ENCODE measurements at regions not wholly inside any gene's neighbourhood (a gene's known extent, or its start where the extent isn't known, plus 50 kb on each side); places are given as distances from the start of the nearest gene placed in this dataset.

- no peak for DNase-seq
Measured at GRCh38 chr6:14969126-14969525, 276.7 kb upstream of the JARID2 start.

DNA sequence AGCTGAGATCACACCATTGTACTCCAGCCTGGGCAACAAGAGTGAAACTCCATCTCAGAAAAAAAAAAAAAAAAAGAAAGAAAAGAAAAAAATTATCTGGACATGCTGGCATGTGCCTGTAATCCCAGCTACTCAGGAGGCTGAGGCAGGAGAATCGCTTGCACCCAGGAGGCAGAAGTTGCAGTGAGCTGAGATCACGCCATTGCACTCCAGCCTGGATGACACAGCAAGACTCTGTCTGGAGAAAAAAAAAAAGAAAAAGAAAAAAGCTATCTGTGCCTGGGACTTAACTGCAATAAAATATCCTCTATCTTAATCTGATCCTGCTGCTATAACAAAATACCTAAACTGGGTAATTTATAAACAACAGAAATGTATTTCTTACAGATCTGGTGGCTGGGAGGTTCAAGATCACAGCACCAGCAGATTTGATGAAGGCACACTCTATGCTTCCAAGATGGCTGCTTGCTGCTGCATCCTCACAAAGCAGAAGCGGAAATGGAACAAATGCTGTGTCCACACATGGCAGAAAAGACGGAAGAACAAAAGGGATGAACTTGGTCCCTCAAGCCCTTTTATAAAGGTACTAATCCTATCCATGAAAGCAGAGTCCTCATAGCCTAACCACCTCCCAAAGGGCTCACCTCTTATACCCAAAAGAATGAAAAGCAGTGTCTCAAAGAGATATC, 273.3 kb upstream of the JARID2 start:
- DNase-seq, result no peak

- DNase-seq, result no peak
Measured at GRCh38 chr6:14974372-14974771, 271.5 kb upstream of the JARID2 start.

- DNase-seq, result no peak
Measured at GRCh38 chr6:14974792-14975470, 270.9 kb upstream of the JARID2 start.

GRCh38 chr6:14975471-14975817, 270.4 kb upstream of the JARID2 start:
- DNase-seq, result no peak

- no peak for DNase-seq
Measured at GRCh38 chr6:14977747-14978382, 268.0 kb upstream of the JARID2 start.

GRCh38 chr6:14981960-14982359, 263.9 kb upstream of the JARID2 start:
- no peak for DNase-seq

- DNase-seq, result no peak
Measured at GRCh38 chr6:14983599-14984518, 262.0 kb upstream of the JARID2 start.

- no peak for DNase-seq
Measured at GRCh38 chr6:14984519-14984853, 261.4 kb upstream of the JARID2 start.

DNA sequence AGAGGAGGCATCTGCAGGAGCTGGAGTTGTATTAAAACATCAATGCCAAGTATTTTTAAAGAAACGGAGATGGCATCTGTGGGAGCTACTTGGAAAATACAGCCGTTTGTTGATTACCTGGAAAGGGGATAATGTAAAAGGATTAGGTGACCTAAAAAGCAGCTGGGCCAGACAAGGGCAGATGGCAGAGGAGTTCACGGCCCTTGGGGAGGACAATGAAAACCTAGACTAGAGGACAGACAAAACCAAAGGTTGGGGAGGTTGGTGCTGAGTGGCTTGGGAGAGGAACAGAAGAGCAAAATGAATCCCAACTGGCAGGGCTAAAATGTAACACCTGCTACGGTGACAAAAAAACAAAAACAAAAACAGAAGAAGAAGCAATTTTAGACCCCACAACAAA, 260.5 kb upstream of the JARID2 start:
- DNase-seq, result no peak

- no peak for DNase-seq
Measured at GRCh38 chr6:14986370-14986769, 259.5 kb upstream of the JARID2 start.

GRCh38 chr6:14987490-14987889, 258.4 kb upstream of the JARID2 start:
- no peak for DNase-seq

- DNase-seq, result no peak
Measured at GRCh38 chr6:14992382-14992781, 253.5 kb upstream of the JARID2 start.

GRCh38 chr6:14995208-14995607, 250.7 kb upstream of the JARID2 start:
- no peak for DNase-seq

DNA sequence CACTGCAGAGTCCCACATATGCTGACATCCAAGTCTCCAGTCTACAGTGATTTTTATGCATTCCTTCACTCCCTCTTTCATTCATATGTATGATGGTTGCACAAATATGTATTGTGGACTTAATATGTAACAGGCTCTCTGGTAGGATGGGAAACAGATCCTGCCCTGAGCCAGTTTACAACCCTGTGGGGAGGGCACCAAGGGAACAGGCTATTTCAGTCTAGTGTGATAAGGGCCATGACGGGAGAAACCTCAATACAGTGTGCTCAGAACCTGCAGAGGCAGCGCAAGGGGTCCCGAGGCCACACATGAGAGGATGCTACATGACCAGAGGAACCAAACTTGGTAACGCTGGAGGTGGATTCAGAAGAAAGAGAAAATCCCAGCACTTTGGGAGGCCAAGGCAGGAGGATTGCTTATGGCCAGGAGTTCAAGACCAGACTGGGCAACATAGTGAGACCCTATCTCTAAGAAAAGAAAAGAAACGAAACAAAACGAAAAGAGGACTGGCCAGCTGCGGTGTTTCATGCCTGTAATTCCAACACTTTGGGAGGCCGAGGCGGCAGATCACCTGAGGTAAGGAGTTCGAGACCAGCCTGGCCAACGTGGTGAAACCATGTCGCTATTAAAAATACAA, 249.8 kb upstream of the JARID2 start:
- no peak for DNase-seq

DNA sequence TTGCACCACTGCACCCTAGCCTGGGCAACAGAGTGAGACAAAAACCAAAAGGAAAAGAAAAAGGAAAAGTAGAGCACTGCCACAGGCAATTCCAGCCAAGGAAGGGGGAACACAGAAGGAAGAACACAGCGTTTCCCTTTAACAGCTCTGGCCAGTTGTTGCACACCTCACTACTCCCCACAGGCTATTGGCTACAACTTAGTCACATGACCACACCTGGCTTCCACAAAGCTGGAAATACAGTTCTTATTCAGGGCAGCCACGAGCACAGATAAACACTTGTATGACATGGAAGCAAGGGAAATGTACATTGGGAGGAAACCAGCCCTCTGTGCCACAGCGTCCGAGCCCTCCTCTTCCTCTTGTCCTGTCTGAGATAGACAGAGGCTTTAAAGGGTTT, 249.0 kb upstream of the JARID2 start:
- DNase-seq, result no peak

GRCh38 chr6:14997507-14997906, 248.4 kb upstream of the JARID2 start:
- no peak for DNase-seq

- no peak for DNase-seq
Measured at GRCh38 chr6:14999106-14999505, 246.8 kb upstream of the JARID2 start.

- no peak for DNase-seq
Measured at GRCh38 chr6:15001326-15001910, 244.5 kb upstream of the JARID2 start.

DNA sequence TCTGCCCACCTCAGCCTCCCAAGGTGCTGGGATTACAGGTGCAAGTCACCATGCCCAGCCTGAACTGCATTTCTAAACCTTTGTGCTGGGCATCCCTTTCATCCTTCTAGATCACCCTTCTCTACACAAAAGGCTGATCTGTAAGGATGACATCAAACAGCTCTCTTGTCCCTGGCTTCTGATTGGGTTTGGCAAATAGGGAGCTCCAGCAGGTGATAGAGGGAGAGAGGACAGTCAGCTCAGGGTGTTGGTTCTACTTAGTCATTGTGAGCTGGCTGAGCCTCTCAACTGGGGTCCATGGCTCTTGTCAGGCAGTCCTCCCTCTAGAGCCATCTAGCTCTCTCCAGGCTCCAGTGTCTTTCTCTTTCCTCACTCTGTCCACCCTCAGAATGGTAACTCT, 237.6 kb upstream of the JARID2 start:
- no peak for DNase-seq

DNA sequence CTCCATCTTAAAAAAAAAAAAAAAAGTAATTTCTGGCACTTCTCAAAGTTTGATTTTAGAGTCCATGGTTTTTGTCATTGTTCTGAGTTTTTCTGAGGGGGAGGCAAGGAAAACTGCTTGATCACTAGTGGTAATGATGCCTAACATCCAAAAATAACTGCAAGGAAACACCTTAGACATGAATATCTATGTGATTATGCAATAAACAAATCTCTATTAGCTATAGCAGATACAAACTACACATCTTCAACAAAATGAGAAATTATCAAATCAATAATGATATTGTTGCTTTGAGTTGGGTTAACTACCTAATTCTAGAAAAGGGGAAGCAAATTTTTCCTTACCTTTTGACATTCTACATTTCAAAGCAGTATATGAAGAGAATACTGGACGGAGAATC, 230.9 kb upstream of the JARID2 start:
- no peak for DNase-seq

DNA sequence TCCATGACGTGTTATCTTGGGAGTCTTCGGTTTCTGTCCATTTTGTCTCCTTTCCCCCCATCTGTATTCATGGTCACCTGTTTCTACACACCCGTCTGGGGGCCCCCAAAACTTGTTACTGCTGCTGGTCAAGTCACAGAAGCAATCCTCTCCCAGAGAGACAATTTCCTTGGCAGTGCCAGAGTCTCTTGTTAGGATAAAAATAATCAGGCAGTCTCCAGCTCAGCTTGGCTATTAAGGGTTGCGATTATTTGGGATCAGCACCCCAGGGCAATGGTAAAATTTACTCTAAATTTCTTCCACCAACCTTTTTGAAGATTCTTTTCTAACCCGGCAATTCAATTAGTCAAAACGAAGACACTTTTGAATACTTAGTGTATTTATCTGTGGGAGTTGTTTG, 229.1 kb upstream of the JARID2 start:
- no peak for DNase-seq

- DNase-seq, result no peak
Measured at GRCh38 chr6:15017261-15017660, 228.6 kb upstream of the JARID2 start.
